Erythroblast (primary cell): ENCODE measurements at regions not wholly inside any gene's neighbourhood (a gene's known extent, or its start where the extent isn't known, plus 50 kb on each side); places are given as distances from the start of the nearest gene placed in this dataset.
"Not testable (repeated sequence)": the region's sequence is repeated elsewhere in the genome, so short reads cannot be mapped to it uniquely, and the experiment has no call there.

Experiments used
- GATA1 ChIP-seq: IDR thresholded peaks from 2 replicates; pipeline ENCODE4 v1.6.1; 2011; ENCODE audit warnings: low read depth, mild to moderate bottlenecking, control low read depth, low read length, moderate library complexity
- POLR2A ChIP-seq: IDR thresholded peaks from 2 replicates; pipeline ENCODE4 v1.6.1; 2011; ENCODE audit warnings: mild to moderate bottlenecking, low read length

DNA sequence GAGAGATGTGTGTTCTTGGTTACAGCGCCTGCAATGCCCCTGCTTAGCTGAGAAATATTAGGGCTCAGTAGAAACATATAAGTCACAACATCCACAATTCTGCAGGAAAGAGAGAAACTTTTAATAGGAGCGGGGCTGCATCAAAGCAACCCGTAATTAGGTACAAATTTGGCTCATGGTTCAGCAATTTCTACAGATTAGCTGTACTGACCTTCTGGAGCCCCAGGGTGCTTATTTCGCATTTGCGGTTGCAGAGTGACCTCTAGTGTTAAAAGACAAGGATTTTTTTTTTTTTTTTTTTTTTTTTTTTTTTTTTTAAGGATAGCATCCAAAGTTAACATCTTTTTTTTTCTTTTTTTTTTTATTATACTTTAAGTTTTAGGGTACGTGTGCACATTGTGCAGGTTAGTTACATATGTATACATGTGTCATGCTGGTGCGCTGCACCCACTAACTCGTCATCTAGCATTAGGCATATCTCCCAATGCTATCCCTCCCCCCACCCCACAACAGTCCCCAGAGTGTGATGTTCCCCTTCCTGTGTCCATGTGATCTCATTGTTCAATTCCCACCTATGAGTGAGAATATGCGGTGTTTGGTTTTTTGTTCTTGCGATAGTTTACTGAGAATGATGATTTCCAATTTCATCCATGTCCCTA is 334.7 kb downstream of the ARRDC4 start:
- TF ChIP-seq POLR2A, GATA1: not testable (repeated sequence)
